COR-L47 (cell line): ENCODE measurements at regions not wholly inside any gene's neighbourhood (a gene's known extent, or its start where the extent isn't known, plus 50 kb on each side); places are given as distances from the start of the nearest gene placed in this dataset.

Experiments
- DNase-seq: peaks from one replicate; lab custom pipeline; 2025; lab: John Stamatoyannopoulos, UW

GRCh38 chr15:38046257-38047051 lies 112.0 kb downstream of the TMCO5A start:
- DNase-seq = no peak

- no peak for DNase-seq
These were observed 113.6 kb downstream of the TMCO5A start for GRCh38 chr15:38048001-38048455.

GRCh38 chr15:38049891-38050290 lies 115.5 kb downstream of the TMCO5A start:
- no peak for DNase-seq

- DNase-seq = no peak
These were observed 116.3 kb downstream of the TMCO5A start for GRCh38 chr15:38050529-38051448.

DNA sequence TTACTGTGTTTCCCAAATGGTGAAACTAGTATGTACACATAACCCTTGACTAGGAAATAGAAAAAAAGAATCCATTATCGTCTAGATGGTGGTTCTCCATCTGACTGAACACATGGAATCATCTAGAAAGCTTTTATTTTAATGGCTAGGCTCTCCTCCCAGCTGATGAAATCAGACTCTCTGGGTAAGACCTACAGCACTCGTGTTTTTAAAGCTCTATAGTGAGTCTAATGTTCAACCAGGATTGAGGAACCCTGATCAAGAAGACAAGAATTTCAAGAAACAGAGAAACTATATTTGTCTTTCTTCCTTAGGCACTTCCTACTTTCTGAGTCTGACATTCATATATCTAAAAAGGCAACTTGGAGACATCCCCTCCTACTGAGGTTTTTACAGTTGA lies 118.8 kb downstream of the TMCO5A start:
- DNase-seq = no peak

DNA sequence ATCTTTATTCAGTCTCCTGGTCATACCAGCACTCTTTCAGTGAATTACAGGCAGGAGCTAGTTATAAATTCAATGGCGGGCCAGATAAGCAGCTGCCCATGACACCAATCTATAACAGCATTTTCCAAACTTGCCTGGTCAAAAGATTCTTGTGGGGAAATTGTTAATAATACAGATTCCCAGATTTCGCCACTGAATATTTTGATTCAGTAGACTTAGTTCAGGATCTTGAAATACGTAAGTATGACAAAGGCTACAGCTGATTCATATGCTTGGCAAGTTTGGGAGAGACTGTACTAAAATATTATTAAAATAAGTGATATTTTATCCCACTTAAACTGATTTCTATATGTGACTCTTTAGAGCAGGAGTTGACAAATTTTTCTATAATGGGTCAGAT lies 119.3 kb downstream of the TMCO5A start:
- DNase-seq = no peak

DNA sequence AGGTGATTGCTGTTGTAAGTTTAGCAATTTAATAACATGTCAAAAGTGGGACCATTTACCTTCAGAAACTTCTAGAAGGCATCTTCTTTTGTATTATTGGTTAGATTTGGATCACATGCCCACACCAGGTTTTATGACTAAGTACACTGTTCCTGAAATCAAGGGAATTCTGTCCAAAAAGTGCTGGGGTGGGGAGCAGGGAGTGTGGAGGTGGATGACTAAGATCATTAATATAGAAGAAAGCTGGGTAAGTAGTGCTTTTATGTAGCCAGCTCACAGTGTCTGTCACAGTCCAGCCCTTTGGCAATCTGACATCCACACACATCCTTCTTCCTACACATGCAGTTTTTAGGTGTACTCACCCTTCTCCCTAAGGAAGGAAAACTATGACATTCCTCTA lies 120.0 kb downstream of the TMCO5A start:
- DNase-seq = no peak

- DNase-seq = no peak
These were observed 124.2 kb downstream of the TMCO5A start for GRCh38 chr15:38058596-38059075.

- no peak for DNase-seq
These were observed 125.2 kb downstream of the TMCO5A start for GRCh38 chr15:38059665-38060064.

- no peak for DNase-seq
These were observed 127.6 kb downstream of the TMCO5A start for GRCh38 chr15:38061856-38062649.

GRCh38 chr15:38062696-38063095 lies 128.3 kb downstream of the TMCO5A start:
- no peak for DNase-seq

GRCh38 chr15:38065721-38066345 lies 131.4 kb downstream of the TMCO5A start:
- no peak for DNase-seq

- DNase-seq = no peak
These were observed 132.2 kb downstream of the TMCO5A start for GRCh38 chr15:38066612-38067011.

- DNase-seq = no peak
These were observed 134.4 kb downstream of the TMCO5A start for GRCh38 chr15:38068626-38069391.

DNA sequence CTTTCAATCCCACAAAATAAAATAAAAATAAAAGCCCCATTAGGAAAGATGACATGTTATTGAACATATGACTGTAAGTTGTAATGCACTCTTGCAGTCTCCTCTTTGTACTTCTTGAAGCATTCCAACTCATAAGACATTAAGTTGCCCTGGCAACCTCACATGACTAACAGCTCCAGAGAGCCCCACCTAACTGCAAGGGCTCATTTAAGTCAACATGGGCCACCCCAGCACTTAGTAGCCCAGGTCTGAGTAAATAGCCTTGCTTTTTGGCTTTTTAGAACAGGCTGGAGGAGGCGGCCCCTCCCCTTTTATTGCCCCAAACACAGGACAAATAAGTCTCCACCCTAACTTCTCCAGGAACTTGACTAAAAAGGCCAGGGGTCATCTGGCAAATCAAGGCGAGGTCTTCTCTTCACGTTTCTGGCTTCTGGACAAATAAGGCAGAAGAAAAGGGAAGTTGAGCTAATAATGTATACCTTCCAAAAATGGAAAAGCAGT lies 135.1 kb downstream of the TMCO5A start:
- DNase-seq = no peak

- no peak for DNase-seq
These were observed 136.3 kb downstream of the TMCO5A start for GRCh38 chr15:38070778-38071177.

DNA sequence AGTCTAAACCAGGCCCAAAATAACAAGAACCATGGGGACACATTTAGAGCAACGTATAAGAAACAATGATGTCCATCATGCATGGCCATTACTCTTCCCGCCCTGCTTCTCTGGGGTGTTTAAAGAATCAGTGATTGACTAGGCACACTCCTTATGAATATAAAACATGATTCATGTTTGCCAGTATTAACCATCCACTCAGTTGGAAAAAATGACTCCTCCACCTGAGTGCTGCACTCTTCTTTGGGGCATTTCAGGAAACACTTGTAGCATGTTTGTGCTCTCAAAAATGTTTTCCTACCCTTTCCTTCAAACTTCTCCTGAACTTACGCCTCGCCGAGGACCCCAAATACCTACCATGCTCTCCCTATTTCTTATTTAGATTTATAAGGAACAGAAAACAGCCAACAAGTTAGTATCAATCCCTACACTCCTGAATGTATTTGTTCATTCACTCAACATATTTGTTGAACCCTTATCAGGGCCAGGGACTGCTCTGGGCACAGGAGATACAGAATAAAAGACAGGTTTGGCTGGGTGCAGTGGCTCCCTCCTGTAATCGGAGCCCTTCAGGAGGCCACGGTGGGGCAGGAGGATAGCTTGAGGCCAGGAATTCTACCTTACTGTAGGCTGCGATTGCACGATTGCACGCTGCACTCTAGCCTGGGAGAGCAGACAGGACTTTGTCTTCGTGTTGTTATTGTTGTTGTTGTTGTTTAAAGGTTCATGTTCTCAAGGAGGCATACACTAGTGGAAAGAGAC lies 137.0 kb downstream of the TMCO5A start:
- DNase-seq = no peak

DNA sequence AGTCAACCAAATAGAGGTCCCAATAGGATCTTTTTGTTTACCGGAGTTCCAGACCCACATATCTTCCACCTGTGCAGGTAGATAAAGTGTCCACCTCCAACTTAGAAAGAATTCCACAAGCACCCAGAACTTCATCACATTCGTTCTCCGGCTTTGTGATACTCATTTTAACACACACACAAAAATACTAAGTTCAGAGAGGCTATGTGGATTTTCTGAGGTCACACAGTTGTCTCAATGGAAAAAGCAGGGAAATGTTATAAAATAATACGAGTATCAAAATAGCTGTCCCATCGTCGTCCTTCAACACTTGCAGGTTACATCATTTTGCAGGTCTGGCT lies 137.5 kb downstream of the TMCO5A start:
- DNase-seq = no peak

GRCh38 chr15:38072348-38073177 lies 138.1 kb downstream of the TMCO5A start:
- DNase-seq = no peak
